GM19395 (cell line): ENCODE measurements at regions not wholly inside any gene's neighbourhood (a gene's known extent, or its start where the extent isn't known, plus 50 kb on each side); places are given as distances from the start of the nearest gene placed in this dataset.

Source experiments
- ATAC-seq: cut with Tn5 transposase; IDR thresholded peaks from one replicate; pipeline ENCODE4 v1.9.1; 2021; ENCODE audit warnings: mild to moderate bottlenecking, moderate library complexity; ENCODE audit not compliant: unreplicated experiment

- ATAC-seq: no peak
These were observed 49.7 kb downstream of the KLF12 start for GRCh38 chr13:74084375-74084935.

GRCh38 chr13:74082741-74083160, 51.5 kb downstream of the KLF12 start:
- ATAC-seq: no peak

GRCh38 chr13:74080762-74081161, 53.4 kb downstream of the KLF12 start:
- no peak for ATAC-seq

GRCh38 chr13:74077792-74078191, 56.4 kb downstream of the KLF12 start:
- ATAC-seq: no peak

- no peak for ATAC-seq
These were observed 56.8 kb downstream of the KLF12 start for GRCh38 chr13:74077375-74077774.

- no peak for ATAC-seq
These were observed 59.5 kb downstream of the KLF12 start for GRCh38 chr13:74074723-74075122.

GRCh38 chr13:74073274-74073673, 60.9 kb downstream of the KLF12 start:
- ATAC-seq: no peak

- ATAC-seq: no peak
These were observed 63.7 kb downstream of the KLF12 start for GRCh38 chr13:74070513-74070912.

GRCh38 chr13:74070065-74070464, 64.1 kb downstream of the KLF12 start:
- ATAC-seq: no peak

GRCh38 chr13:74068471-74068870, 65.7 kb downstream of the KLF12 start:
- no peak for ATAC-seq

GRCh38 chr13:74067818-74068217, 66.4 kb downstream of the KLF12 start:
- ATAC-seq: no peak

GRCh38 chr13:74066937-74067336, 67.3 kb downstream of the KLF12 start:
- ATAC-seq: no peak

GRCh38 chr13:74064805-74065312, 69.3 kb downstream of the KLF12 start:
- no peak for ATAC-seq

- no peak for ATAC-seq
These were observed 70.6 kb downstream of the KLF12 start for GRCh38 chr13:74063533-74064100.

GRCh38 chr13:74062933-74063332, 71.3 kb downstream of the KLF12 start:
- ATAC-seq: peak; percentile 69

GRCh38 chr13:74061926-74062595, 72.1 kb downstream of the KLF12 start:
- peak; percentile 85 for ATAC-seq

GRCh38 chr13:74056801-74057542, 77.2 kb downstream of the KLF12 start:
- ATAC-seq: no peak

- no peak for ATAC-seq
These were observed 81.7 kb downstream of the KLF12 start for GRCh38 chr13:74052402-74052928.

- ATAC-seq: no peak
These were observed 85.4 kb downstream of the KLF12 start for GRCh38 chr13:74048756-74049155.

GRCh38 chr13:74047931-74048600, 86.1 kb downstream of the KLF12 start:
- no peak for ATAC-seq

- no peak for ATAC-seq
These were observed 87.8 kb downstream of the KLF12 start for GRCh38 chr13:74046431-74046830.
